Activated CD4-positive, alpha-beta T cell treated with anti-CD3 and anti-CD28 coated beads, Interleukin-2, amount 10 ng/mL, durations not matched to agents 7 days and 5 days (primary cell): ENCODE measurements at regions not wholly inside any gene's neighbourhood (a gene's known extent, or its start where the extent isn't known, plus 50 kb on each side); places are given as distances from the start of the nearest gene placed in this dataset.

Experiments
- CTCF ChIA-PET: fragments of 350-600 bp; sonication (Branson Sonifier 250); formaldehyde crosslinking; loops from one replicate; lab custom pipeline; 2021; ENCODE audit warnings: antibody characterized with exemption; lab: Charles Lee
- POLR2A ChIA-PET: fragments of 350-600 bp; sonication (Branson Sonifier 250); formaldehyde crosslinking; loops from one replicate; lab custom pipeline; 2021; ENCODE audit warnings: antibody characterized with exemption; lab: Charles Lee
- DNase-seq: peaks from one replicate; pipeline ENCODE4 v3.0.0-alpha.2; 2020
- H3K27ac Mint-ChIP-seq: one replicate; pipeline ENCODE4 v1.8.0; 2021; ENCODE audit warnings: mild to moderate bottlenecking, moderate library complexity, mixed read lengths
- H3K27me3 Mint-ChIP-seq: one replicate; pipeline ENCODE4 v1.8.0; 2021; ENCODE audit warnings: mixed read lengths
- H3K36me3 Mint-ChIP-seq: one replicate; pipeline ENCODE4 v1.8.0; 2021; ENCODE audit warnings: low read depth, mixed read lengths
- H3K4me1 Mint-ChIP-seq: one replicate; pipeline ENCODE4 v1.8.0; 2021; ENCODE audit warnings: mixed read lengths
- H3K4me3 Mint-ChIP-seq: one replicate; pipeline ENCODE4 v1.8.0; 2021; ENCODE audit warnings: mild to moderate bottlenecking, moderate library complexity, mixed read lengths
- H3K9me3 Mint-ChIP-seq: one replicate; pipeline ENCODE4 v1.8.0; 2021; ENCODE audit warnings: mixed read lengths

- Mint-ChIP-seq H3K4me1 (no peaks in the 10 kb centered on the region), H3K27ac (no peak overlapping the region), H3K4me3 (no peak overlapping the region), H3K27me3 (no peaks in the 10 kb centered on the region), H3K36me3 (no peaks in the 10 kb centered on the region), H3K9me3 (peaks cover 16% of the 10 kb centered on the region)
- ChIA-PET POLR2A (no interaction called here), CTCF (no interaction called here)
- no peak for DNase-seq
These were observed 666.9 kb downstream of the FRK start for GRCh38 chr6:115393821-115394220.

DNA sequence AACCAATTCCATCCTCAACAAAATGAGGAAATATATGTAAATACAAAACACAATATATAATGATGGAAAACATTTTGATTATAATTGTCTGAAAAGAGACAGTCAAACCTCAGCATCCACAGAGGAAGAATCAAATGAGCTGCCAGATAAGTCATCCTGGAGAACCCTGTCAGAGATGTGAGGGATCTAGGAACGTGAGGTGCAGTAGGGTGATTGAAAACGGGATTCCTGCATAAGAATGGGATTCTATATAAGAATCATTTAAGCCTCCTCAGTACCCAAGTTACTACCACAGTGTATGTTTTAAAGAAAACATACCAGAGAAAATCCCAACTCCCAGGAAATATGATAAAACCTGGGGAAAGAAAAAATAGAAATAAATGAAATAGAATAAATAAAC is 690.5 kb downstream of the FRK start:
- POLR2A ChIA-PET = no interaction called here
- H3K27ac Mint-ChIP-seq = no peak overlapping the region
- CTCF ChIA-PET = no interaction called here
- no peak overlapping the region for H3K4me3 Mint-ChIP-seq
- no peaks in the 10 kb centered on the region for H3K36me3 Mint-ChIP-seq
- no peaks in the 10 kb centered on the region for H3K27me3 Mint-ChIP-seq
- no peaks in the 10 kb centered on the region for H3K4me1 Mint-ChIP-seq
- no peak for DNase-seq
- peaks cover 17% of the 10 kb centered on the region for H3K9me3 Mint-ChIP-seq

- ChIA-PET POLR2A (no interaction called here), CTCF (no interaction called here)
- Mint-ChIP-seq H3K36me3 (no peaks in the 10 kb centered on the region), H3K4me1 (no peaks in the 10 kb centered on the region), H3K27me3 (no peaks in the 10 kb centered on the region), H3K4me3 (no peak overlapping the region), H3K27ac (no peak overlapping the region), H3K9me3 (peaks cover 14% of the 10 kb centered on the region)
- DNase-seq = no peak
These were observed 694.9 kb downstream of the FRK start for GRCh38 chr6:115365783-115366182.

DNA sequence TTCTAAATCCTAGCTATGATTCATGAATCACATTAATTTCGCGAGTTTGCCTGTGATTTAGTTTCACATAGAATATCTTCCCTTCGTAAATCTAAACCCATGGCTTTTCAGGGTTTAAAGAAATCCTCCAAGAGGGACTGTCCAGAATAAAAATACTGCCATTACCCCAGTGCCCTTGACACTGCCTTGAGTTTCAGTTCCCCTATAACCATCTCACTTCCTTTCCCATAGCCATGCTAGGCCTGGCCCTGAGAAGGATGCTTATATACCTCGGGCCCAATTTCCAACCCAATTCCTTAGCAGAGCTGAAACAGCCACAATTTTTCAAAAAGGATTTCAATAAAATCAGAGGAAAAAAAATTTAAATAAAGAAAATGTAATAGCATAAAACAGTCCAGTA is 697.3 kb downstream of the FRK start:
- Mint-ChIP-seq H3K27ac (no peak overlapping the region), H3K4me3 (no peak overlapping the region), H3K4me1 (no peaks in the 10 kb centered on the region), H3K9me3 (peaks cover 16% of the 10 kb centered on the region), H3K27me3 (no peaks in the 10 kb centered on the region), H3K36me3 (no peaks in the 10 kb centered on the region)
- DNase-seq = no peak
- ChIA-PET POLR2A (no interaction called here), CTCF (no interaction called here)

GRCh38 chr6:115362234-115362633 is 698.5 kb downstream of the FRK start:
- no peaks in the 10 kb centered on the region for H3K27me3 Mint-ChIP-seq
- H3K36me3 Mint-ChIP-seq = no peaks in the 10 kb centered on the region

GRCh38 chr6:115360602-115361325 is 699.9 kb downstream of the FRK start:
- H3K4me3 Mint-ChIP-seq = no peak overlapping the region

More at GRCh38 chr6:115362234-115362633, 698.5 kb downstream of the FRK start:
- Mint-ChIP-seq H3K4me1 (no peaks in the 10 kb centered on the region), H3K4me3 (no peak overlapping the region), H3K9me3 (peaks cover 13% of the 10 kb centered on the region), H3K27ac (no peak overlapping the region)
- ChIA-PET POLR2A (no interaction called here), CTCF (no interaction called here)
- DNase-seq = no peak

GRCh38 chr6:115358616-115359015 is 702.1 kb downstream of the FRK start:
- Mint-ChIP-seq H3K9me3 (peaks cover 13% of the 10 kb centered on the region), H3K4me1 (no peaks in the 10 kb centered on the region), H3K27me3 (no peaks in the 10 kb centered on the region), H3K27ac (no peak overlapping the region), H3K4me3 (no peak overlapping the region), H3K36me3 (no peaks in the 10 kb centered on the region)
- POLR2A ChIA-PET = no interaction called here
- DNase-seq = no peak
- CTCF ChIA-PET = no interaction called here

More at GRCh38 chr6:115360602-115361325, 699.9 kb downstream of the FRK start:
- no peak for DNase-seq
- Mint-ChIP-seq H3K36me3 (no peaks in the 10 kb centered on the region), H3K27ac (no peak overlapping the region), H3K27me3 (no peaks in the 10 kb centered on the region), H3K4me1 (no peaks in the 10 kb centered on the region), H3K9me3 (peaks cover 14% of the 10 kb centered on the region)
- POLR2A ChIA-PET = no interaction called here
- CTCF ChIA-PET = no interaction called here

- no peaks in the 10 kb centered on the region for H3K36me3 Mint-ChIP-seq
- H3K9me3 Mint-ChIP-seq = peaks cover 14% of the 10 kb centered on the region
- CTCF ChIA-PET = no interaction called here
- H3K4me1 Mint-ChIP-seq = no peaks in the 10 kb centered on the region
- H3K27ac Mint-ChIP-seq = no peak overlapping the region
- H3K4me3 Mint-ChIP-seq = no peak overlapping the region
- H3K27me3 Mint-ChIP-seq = no peaks in the 10 kb centered on the region
- POLR2A ChIA-PET = no interaction called here
- no peak for DNase-seq
These were observed 704.3 kb downstream of the FRK start for GRCh38 chr6:115356371-115356770.

GRCh38 chr6:115323001-115323400 is 737.7 kb downstream of the FRK start:
- no peak for DNase-seq
- POLR2A ChIA-PET = no interaction called here
- H3K36me3 Mint-ChIP-seq = no peaks in the 10 kb centered on the region
- no peak overlapping the region for H3K4me3 Mint-ChIP-seq
- H3K27ac Mint-ChIP-seq = no peak overlapping the region
- H3K27me3 Mint-ChIP-seq = no peaks in the 10 kb centered on the region
- H3K4me1 Mint-ChIP-seq = no peaks in the 10 kb centered on the region
- no peaks in the 10 kb centered on the region for H3K9me3 Mint-ChIP-seq
- CTCF ChIA-PET = no interaction called here

DNA sequence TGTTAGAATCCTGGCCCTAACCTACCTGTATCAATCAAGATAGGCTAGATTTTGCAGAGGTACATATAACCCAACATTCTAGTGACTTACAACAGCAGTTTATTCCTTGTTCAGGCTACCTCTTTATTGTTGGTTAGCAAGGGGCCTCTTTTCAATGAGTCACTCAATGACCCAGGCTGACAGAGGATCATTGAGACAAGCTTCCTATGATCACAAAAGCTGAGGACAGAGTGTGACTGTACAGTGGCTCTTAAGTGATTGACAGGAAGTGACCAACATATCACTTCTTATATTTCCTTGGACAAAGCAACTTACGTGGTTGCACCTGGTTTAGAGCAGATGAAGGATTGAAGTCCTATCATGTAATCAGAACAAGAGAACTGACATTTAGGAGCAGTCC is 740.9 kb downstream of the FRK start:
- no peak overlapping the region for H3K27ac Mint-ChIP-seq
- POLR2A ChIA-PET = no interaction called here
- H3K4me3 Mint-ChIP-seq = no peak overlapping the region
- H3K36me3 Mint-ChIP-seq = no peaks in the 10 kb centered on the region
- no peaks in the 10 kb centered on the region for H3K9me3 Mint-ChIP-seq
- no peaks in the 10 kb centered on the region for H3K4me1 Mint-ChIP-seq
- H3K27me3 Mint-ChIP-seq = no peaks in the 10 kb centered on the region
- CTCF ChIA-PET = no interaction called here
- no peak for DNase-seq

DNA sequence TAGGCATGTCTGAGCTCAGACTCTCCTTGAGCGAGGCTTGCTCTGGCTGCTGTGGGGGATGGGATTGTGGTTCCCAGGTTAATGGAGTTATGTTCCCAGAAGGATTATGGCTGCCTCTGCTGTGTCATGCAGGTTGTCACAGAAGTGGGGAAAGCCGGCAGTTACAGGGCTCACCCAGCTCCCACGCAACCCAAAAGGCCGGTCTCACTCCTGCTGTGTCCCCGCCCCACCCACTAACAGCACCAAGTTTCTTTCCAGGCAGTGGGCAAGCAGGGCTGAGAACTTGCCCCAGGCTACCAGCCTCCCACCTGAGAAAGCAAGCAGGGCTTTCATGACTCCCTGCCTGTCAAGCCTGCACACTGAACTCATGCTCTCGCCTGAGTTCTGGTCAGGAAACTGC is 750.5 kb downstream of the FRK start:
- H3K4me1 Mint-ChIP-seq = no peaks in the 10 kb centered on the region
- DNase-seq = no peak
- POLR2A ChIA-PET = no interaction called here
- peaks cover 13% of the 10 kb centered on the region for H3K9me3 Mint-ChIP-seq
- no peak overlapping the region for H3K27ac Mint-ChIP-seq
- H3K27me3 Mint-ChIP-seq = no peaks in the 10 kb centered on the region
- no peak overlapping the region for H3K4me3 Mint-ChIP-seq
- no peaks in the 10 kb centered on the region for H3K36me3 Mint-ChIP-seq
- CTCF ChIA-PET = no interaction called here

DNA sequence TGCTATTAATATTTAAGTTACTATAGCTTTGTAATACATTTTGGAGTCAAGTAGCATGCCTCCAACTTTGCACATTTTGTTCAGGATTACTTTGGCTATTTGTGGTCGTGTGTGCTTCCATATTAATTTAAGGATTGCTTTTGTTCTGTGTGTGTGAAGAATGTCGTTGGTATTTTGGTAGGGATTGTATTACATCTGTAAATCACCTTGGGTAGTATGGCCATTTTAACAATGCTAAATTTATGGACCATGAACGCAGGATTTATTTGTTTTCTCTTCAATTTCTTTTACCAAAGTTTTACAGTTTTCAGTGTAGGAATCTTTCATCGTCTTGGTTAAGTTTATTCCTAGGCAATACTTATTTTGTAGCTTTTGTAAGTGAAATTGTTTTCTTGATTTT is 758.0 kb downstream of the FRK start:
- Mint-ChIP-seq H3K9me3 (peaks cover 8% of the 10 kb centered on the region), H3K27me3 (no peaks in the 10 kb centered on the region)
- DNase-seq = no peak

DNA sequence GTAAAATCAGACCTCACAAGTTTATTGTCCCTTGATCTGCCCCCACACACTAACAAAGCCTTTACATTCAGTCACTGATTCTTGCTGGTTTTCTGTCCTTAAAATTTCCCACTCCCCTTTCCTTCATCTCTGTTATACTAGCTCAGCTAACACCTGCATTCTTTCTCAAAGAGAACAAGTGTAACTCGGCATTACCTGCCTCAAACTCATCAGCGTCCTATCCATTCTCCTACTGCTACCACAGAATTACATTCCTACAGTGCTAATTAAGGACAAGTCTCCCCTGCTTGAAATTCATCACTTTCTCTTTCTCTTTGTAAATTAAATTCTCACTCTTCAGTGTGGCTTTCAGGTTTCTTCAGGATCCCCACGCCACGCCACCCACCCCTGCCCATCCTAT is 773.2 kb downstream of the FRK start:
- CTCF ChIA-PET = no interaction called here
- Mint-ChIP-seq H3K4me3 (no peak overlapping the region), H3K27ac (no peak overlapping the region), H3K9me3 (peaks cover 4% of the 10 kb centered on the region), H3K4me1 (no peaks in the 10 kb centered on the region), H3K36me3 (no peaks in the 10 kb centered on the region), H3K27me3 (no peaks in the 10 kb centered on the region)
- DNase-seq = no peak
- POLR2A ChIA-PET = no interaction called here

More for the DNA sequence above, 758.0 kb downstream of the FRK start:
- no peaks in the 10 kb centered on the region for H3K36me3 Mint-ChIP-seq
- no peak overlapping the region for H3K27ac Mint-ChIP-seq
- POLR2A ChIA-PET = no interaction called here
- no peaks in the 10 kb centered on the region for H3K4me1 Mint-ChIP-seq
- CTCF ChIA-PET = no interaction called here
- H3K4me3 Mint-ChIP-seq = no peak overlapping the region

- POLR2A ChIA-PET = no interaction called here
- Mint-ChIP-seq H3K4me3 (no peak overlapping the region), H3K27me3 (no peaks in the 10 kb centered on the region), H3K36me3 (no peaks in the 10 kb centered on the region), H3K9me3 (peaks cover 7% of the 10 kb centered on the region), H3K27ac (no peak overlapping the region), H3K4me1 (no peaks in the 10 kb centered on the region)
- CTCF ChIA-PET = no interaction called here
- DNase-seq = no peak
These were observed 783.7 kb downstream of the FRK start for GRCh38 chr6:115276881-115277565.
